GM21576 (cell line): ENCODE measurements at regions not wholly inside any gene's neighbourhood (a gene's known extent, or its start where the extent isn't known, plus 50 kb on each side); places are given as distances from the start of the nearest gene placed in this dataset.
"Not testable (repeated sequence)": the region's sequence is repeated elsewhere in the genome, so short reads cannot be mapped to it uniquely, and the experiment has no call there.

Experiments
- ATAC-seq: cut with Tn5 transposase; IDR thresholded peaks from one replicate; pipeline ENCODE4 v1.9.1; 2021; ENCODE audit warnings: mild to moderate bottlenecking, moderate library complexity; ENCODE audit not compliant: unreplicated experiment

DNA sequence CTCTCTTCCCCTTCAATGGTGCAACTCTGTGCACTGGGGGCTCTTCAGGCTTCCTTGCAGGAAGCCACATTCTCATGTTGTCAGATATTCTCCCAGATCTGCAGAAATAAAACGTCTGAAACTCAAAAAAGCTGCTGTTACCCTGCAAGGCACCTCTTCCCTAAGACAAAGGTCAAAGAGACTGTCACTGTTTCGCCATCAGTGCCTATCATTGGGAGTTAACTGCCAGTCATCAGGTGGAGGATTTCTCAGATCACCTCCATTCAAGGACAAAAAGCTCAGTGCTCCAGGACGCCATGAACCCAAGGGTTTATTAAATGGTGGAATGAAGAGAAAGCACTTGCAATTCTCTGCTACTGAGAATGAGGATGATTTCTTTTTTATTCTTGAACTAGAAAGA is 144.6 kb upstream of the PALS2 start:
- ATAC-seq: no peak

DNA sequence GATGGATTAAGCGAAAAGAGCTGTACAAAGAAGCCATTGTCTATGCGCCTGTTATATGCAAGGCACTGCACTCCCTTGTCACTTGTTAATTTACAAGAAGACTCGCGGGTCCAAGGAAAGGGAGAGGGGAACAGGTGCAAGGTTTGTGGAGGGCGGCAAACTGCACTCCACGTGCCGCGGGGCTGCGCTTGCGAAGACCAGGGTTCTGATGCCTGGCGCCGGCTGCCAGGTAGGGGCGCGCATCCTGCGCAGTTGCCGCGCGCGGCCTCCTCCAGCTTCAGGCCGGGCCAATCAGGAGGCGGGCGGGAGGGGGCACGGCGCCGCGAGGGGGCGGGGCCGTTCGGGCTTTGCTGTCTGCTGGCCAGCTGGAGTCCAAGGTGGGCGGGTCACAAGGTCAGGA is 140.6 kb upstream of the PALS2 start:
- ATAC-seq: no peak

DNA sequence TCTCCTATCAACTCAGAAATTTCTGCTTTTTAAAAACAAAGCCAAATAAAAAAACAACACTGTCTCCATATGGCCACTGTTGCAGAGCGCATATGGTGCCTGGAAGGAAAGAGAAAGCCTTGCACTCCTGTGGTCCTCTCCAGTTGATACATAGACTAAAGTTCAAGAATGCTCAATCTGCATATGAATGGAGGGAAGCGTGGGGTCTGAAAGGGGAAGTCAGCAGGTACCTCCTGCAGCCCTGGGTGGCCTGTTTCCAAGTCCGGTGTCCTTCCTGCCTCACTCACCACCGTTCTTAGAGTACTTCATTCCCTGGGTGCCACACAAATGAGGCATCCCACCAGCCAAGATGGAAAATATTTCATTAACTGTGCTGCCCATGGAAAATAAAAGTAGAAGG is 138.3 kb upstream of the PALS2 start:
- no peak for ATAC-seq

DNA sequence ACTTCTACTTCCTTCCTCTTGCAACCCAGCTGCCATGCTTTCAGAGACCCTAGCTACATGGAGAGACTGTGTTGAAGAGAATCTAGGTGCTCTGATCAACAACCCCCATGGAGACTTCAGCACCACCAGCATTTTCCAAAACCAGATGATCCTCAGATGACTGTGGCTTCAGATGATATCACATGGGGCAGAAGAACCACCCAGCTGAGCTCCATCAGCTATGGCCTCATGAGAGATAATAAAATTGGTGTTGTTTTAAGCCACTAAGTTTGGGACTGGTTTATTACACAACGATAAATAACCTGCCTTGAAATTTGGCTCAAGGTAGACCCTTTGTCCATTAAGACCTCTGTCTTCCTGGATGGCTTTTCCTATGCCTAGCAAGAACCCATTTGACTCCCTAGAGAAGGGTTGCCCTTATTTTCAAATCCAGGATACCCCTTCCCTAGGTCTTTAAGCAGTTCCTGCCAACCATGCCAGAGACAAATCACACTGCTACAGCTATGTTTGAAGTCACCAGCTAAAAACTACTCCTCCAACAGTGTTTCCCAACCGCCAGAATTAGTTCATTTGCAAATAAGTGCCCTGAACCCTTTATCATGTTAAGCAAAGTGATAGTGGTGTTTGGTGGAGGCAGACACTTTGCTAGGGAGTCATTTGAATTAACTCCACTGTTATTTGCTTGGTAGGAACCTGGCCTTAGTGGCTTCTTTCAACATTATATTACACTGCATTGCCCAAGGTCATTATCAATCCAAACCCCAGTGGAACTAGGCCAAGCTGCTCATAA is 136.9 kb upstream of the PALS2 start:
- no peak for ATAC-seq

DNA sequence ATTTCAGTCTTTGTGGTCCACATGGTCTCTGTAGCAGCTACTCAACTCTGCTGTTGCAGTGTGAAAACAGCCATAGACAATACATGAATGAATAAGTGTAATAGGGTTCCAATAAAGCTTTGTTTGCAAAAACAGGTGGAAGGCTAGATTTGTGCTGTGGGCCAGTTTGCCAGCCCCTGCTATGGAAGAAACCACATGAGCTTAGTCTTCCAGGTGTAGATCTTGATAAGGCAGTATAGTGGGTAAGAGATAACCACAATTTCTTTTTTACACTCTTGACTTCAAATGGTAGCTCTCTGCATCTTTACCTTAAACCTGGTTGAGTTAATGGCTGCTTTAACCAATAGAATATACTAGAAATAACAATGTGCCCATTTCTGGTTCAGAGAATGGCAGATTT is 135.0 kb upstream of the PALS2 start:
- ATAC-seq: no peak

DNA sequence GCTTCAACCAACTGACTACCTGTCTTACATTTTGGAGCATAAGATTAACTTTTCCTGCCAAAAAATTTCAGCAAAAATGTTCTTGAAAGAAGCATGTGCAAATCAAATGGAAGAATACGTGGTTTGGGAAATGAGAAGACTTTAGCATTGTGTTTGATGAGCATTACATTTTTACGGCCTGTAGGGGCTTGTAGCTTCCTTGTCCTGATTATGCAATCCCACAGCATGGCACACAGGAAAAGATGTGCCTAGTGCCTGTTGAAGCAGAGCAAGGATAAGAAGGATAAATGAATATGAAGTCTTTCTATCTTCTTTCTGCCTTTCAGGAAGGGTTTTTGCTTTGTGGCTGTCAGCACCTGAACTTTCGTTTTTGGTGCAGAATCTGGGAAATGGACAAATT is 134.1 kb upstream of the PALS2 start:
- not testable (repeated sequence) for ATAC-seq

DNA sequence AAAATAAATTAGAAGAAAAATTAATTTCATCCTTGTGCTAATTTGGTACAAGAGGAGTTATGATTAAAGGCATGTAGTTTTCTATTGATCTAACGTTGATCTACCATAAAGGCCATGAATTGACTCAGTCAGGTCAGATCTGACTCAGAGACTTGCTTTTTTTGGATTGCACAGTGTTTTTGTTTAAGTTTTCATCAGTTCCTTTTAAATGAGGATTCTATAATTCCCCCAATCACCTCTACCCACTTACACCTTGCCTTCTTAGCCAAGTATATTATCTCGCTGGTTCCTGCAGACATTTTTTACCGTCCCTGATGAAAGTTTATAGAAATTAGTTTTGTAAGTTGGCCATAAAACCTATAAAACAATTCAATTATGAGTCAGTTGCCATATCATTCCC is 132.4 kb upstream of the PALS2 start:
- ATAC-seq: no peak

DNA sequence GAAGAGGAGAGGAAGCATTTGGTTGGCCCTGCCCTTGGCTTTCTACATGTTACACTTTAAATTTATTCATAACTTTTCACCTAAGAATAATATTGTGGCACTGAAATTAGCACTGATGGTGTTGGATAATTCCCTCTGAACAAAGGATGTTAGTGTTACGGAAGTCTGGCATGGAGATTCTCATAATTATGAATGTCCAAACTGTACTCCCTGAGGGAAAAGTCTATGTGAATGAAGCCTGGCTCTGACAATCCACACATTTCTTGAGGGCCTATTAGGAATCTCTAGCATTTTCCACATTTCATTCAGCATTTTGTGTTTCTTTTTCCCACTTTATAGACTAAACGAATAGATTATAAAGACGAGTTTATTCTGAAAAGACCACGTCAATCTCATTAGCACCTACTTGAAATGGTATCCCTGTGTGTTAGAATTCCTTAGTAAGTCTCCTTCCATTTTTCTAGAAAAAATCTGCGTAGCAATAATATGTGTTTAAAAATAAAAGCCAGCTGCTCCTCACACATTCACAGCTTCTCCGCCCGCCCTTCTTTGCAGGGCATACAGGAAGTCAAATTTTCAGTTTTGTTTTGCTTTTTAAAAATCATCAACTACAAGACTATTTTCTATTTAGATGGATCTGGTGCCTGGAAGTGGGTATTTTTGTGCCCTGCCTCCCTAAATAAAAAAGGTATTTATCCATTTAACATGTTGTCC is 131.8 kb upstream of the PALS2 start:
- peak; percentile 74 for ATAC-seq

DNA sequence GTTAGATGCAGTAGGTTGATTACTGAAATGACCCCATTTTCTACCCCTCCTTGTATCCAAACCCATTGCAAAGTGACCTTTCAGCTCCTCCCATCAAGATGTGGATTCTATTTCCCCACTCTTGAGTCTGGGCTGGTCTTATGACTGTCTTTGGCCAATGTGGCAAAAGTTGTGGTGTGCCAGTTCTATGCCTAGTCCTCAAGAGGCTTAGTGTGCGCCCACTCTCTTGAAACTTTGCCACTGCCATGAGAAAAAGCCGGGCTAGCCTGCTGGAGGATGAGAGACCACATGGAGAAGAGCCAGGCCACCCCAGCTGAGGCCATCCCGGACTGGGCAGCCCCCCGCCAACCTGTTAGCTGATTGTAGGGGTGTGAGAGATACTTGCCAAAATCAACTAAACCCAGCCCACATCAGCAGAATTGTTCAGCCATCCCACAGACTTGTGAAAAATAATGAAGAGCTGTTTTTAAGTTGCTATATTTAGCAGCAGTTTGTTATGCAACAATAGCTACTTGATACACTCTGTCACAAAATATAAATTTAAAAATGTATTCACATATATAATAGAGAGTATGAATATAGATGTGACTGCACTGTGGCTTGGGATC is 131.0 kb upstream of the PALS2 start:
- no peak for ATAC-seq

DNA sequence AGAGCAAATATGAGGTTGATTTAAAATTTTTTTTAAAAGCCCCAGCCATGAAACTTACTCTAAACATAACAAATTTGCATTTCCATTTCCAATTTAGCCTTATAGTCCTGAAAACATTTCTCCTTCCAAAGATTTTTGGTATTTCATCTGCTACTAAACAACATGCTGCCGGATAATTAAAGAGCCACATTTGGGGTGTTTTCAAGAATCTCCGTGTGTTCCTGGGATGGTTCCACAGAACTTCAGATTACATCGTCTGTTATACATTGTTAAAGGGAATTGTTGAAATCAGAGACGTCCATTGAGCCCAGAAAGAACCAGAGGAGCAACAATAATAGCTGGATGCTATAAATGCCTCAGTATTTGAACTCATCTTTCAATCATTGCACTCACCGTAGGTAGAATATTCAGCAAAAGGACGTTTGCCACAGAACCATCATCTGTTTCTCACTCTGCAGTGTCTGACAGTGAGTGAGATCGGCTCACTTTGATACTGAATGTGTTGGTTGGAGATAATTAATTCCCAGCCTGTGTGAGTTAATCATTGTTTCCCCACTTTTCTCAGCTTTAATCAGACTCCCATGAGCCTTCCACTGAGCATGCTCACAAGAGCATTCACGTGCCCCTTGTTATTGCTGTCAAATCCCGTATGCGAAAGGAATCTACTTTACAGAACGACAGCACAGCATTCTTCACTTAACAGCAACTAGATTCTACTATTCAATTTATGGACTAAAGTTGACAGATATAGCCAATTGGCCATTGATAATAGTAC is 128.4 kb upstream of the PALS2 start:
- ATAC-seq: no peak

DNA sequence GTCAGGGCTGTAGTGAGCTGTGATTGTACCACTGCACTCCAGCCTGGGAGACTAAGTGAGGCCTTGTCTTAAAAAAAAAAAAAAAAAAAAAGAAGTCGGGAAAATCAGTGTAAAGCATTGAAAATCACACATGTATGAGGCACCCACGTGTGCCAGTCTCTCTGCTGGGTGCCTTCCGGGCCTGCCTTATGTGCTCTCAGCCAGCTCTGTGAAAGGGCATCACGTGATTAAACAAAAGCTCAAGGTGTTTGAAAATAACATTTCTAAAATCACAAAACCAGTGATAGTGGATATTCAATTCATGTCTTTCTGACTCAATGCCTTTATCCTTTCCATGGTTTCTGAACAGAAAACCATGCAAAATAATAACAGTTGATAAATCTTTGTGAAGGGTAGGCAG is 125.2 kb upstream of the PALS2 start:
- ATAC-seq: no peak

DNA sequence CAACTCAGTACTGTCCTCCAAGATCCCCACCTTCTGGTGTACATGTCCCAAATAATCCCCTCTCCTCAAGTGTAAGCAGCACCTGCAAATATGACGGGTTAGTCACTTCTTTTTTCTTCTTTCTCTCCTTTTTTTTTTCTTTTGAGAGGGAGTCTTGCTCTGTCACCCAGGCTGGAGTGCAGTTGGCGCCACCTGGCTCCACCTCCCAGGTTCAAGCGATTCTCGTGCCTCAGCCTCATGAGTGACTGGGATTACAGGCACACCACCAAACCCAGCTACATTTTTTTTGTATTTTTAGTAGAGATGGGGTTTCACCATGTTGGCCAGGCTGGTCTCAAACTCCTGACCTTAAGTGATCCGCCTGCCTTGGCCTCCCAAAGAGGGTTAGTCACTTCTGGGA is 123.8 kb upstream of the PALS2 start:
- ATAC-seq: not testable (repeated sequence)

DNA sequence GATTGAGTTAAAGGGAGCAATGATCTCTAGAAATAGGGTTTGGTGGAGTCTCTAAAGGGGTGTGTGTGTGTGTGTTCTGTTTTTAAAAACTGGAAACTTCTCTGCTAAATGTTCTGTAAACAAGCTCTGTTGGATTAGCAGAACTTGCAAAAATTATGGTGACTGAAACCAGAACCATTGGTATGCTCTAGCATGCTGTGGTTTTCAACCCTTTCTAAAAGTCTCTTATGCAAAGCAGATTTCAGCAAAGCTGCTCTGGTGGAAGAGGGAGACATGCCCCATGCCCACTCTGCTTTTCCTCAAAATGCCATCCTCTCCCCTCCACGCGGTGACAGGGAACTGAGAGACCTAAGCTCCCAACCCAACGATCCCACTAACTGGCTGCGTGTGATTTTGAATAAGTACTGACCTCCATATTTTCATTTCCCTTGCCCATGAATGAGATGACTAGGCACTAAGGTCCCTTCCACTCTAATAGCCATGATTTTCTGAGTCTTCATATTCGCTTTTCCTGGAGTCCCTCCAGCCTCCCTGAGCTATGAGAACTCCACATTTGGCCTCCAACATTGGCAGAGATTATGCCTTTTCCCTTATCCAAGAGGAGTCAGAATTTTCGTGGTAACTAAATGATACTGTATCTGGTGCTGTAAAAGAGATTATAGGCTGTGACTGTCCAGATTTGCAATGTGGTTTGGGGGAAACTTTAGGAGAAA is 117.3 kb upstream of the PALS2 start:
- peak; percentile 86 for ATAC-seq

DNA sequence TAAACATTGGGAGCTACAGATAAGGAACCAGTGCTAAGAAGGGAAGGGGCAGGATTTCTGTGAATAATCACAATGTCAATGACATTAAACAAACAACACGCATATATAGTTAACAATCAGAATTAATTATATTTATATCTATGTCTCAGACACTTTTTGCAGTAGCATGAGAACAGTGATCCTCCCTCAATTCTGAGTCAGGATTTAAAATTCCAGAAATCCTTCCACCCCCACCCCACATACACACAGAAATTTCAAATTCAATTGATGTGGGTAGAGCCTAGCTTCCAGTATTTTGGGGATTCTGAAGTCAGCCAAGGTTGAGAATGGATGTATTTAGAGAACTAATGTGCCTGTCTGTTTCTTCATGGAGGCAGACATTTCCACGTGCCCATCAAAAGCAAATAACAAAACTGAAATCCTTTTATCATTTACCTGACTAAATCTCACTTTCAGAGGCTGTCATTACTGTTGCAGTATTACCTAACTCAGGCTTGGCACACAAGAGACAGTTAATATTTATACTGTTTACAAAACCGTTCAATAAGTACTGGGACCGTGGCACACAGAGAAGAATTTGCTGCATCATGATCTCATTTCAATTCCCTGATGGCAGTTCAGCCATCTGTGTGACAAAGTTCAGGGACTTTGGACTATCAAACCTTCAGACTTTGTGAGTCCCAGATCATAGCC is 116.6 kb upstream of the PALS2 start:
- peak; percentile 31 for ATAC-seq

DNA sequence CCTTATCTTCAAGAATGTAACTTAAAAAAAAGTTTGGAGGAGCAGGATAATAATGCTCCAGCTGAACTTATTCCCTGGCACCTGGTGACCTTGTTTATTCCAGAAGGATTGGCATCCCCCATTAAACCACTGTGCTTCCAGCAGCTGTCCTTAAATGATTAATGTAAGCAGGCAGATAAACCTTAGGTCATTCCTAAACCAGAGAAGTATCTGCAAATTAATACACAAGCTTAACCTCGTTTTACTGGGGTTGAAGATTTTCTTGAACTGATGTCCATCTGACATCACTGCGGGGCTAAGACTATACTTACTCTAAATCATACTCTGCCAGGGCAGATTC is 116.1 kb upstream of the PALS2 start:
- no peak for ATAC-seq

DNA sequence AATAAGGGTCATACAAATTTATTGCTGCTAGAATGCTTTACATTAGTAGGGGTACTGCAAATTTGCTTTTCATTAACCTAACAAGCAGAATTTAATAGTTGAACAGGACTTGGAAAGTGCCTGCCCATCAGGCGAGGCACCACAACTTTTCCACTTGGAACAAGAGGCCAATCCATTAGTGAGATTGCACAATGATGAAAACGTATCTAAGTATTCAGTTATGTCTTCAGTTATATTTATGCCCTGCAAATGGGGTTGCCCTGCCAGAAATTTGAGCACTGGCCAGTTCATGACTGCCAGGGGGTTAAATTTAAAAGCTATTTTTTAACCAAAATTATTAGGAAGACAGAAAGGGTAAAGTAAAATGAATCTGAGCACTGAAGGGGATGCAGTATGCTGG is 111.1 kb upstream of the PALS2 start:
- no peak for ATAC-seq

DNA sequence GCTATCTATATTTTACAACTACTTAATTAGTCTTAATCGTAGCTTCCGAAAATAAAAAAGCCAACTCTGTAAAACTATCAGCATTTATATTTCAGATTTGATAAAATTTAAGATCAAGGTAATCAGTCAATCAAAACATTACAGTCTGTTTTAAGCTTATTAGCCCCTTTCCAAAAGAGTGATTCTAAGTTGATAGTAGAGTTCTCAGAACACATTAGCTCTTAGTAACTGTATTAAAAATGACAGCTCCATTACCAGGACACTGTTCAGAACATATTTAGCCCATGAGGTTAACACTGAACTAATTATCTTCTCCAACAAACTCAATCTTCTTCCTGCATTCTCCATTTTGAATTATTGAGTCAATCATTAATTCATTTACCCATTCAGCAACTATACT is 110.3 kb upstream of the PALS2 start:
- no peak for ATAC-seq

DNA sequence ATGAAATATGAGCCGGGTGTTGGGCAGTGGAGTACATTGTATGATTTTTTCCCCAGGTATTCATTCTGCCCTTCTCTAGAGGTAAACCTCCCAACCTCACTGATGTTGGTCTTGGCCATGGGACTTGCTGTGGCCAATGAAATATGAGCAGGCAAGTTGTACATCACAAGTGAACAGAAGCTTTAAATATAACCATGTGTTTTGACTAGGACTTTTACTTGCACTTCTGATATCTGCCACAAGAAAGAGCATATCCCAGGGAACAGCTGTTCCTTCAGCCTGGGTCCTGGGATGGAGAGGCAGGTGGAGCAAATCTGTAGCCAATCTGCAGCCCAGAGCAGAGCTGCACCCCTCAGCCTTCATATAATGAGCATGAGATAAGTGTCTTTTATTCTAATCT is 109.8 kb upstream of the PALS2 start:
- no peak for ATAC-seq

DNA sequence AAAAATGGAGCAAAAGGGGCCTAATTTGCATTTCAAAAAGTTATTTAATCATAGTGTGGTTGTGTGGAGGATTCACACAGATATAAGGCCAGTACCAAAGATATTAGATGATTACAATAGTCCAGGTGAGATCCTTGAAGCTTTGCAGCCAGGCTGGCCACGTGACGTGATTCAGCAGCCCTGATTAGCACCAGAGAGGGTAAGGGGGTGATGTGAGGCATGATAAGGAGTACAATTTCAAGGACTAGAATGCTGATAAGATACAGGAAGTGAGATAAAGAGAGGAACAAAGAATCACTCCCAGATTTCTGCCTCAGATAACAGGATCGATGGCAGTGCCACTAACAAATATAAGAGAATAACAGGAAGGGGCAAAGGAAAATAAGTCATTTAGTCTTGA is 108.4 kb upstream of the PALS2 start:
- no peak for ATAC-seq

DNA sequence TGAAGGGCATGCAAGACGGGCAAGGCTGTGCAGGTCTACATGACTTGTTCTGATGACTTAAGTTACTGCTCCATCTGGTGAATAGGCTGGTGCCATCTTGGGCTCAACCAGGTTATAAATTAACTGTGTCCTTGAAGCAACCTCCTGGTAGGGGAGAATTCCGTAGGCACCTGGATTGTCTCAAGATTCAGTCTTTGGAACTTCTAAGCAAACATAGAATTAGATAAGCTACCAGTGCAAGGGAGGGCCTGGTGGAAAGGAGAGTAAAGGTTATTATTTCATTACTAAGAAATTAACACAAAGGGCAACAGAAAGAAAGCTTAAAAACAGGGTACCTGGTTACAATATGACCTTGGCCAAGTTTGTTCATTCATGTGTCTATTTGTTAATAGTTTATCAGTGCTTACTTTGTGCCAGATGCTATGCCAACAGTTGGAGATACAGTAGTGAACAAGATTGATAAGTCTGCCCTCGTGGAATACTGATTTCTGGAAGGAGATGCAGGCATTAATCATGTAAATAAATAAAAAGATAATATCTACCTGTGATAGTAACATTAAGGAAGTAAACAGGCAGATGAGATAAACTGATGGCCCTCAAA is 107.0 kb upstream of the PALS2 start:
- ATAC-seq: no peak
